ENCODE measurements at regions not wholly inside any gene's neighbourhood (a gene's known extent, or its start where the extent isn't known, plus 50 kb on each side); places are given as distances from the start of the nearest gene placed in this dataset.

DNA sequence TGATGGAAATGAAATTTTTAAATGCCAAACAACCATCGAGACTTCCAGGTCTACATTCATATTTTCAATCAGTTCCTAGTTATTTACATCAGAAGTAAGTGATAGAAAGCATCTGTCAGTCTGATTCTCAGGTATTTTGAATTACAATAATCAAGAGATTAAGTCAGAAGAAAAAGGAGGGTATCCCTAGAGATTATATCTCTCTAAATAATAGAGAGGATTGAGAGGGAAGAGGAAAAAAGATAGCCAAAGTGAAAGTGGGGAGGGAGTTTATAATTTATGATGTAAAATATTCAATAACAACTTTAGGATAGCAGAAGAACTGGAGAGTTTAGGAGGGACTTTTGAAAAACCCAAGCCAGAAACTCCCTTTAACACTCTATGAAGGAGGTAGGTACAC lies 400.2 kb downstream of the EFNA5 start:
- TF ChIP-seq POLR2AphosphoS5 (IDR thresholded peaks at IDR 0.05; ENCODE audit: borderline replicate concordance, low read depth, low read length) (no peak), FOXP2 (optimal IDR thresholded peaks at IDR 0.05; ENCODE audit: control extremely low read depth, extremely low read length, insufficient read depth) (no peak)

All from SK-N-MC (cell line).